ENCODE measurements at regions not wholly inside any gene's neighbourhood (a gene's known extent, or its start where the extent isn't known, plus 50 kb on each side); places are given as distances from the start of the nearest gene placed in this dataset.

DNA sequence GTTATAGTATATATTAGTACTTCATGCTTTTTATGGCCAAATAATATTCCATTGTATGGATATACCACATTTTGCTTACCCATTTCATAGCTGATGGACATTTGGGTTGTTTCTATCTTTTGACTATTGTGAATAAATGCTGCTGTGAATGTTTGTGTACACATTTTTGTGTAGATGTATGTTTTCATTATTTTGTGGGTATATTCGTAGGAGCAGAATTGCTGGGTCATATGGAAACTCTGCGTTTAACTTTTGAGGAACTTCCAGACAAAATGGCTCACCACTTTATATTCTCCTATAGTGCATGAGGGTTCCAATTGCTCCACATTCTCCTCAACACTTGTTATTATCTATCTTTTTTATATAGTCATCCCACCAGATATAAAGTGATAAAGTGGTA is 88.6 kb downstream of the CCT6B start:
- Histone ChIP-seq H3K23ac (ENCODE audit: insufficient read length, low read depth, low read length) (no peak overlapping the region), H3K9ac (ENCODE audit: extremely low read depth, insufficient read length, low read length) (no peak overlapping the region), H3K4ac (ENCODE audit: low read depth, low read length) (no peak overlapping the region), H3K27ac (ENCODE audit: insufficient read length, low read depth, low read length) (no peak overlapping the region), H2BK12ac (ENCODE audit: insufficient read length, low read depth, low read length) (no peak overlapping the region), H4K20me1 (ENCODE audit: control insufficient read depth, insufficient read depth, insufficient read length) (no peaks in the 10 kb centered on the region), H3K14ac (ENCODE audit: insufficient read depth, low read length) (no peak overlapping the region), H3K27me3 (ENCODE audit: insufficient read depth, low read length) (no peaks in the 10 kb centered on the region; the same call in 1 of the 2 replicates), H3K23me2 (ENCODE audit: insufficient read length, low read depth, low read length, poor library complexity, severe bottlenecking) (no peaks in the 10 kb centered on the region), H4K91ac (ENCODE audit: insufficient read length, low read depth, low read length) (no peak overlapping the region), H3T11ph (ENCODE audit: low read length) (no peak overlapping the region), H3K9me3 (ENCODE audit: control insufficient read depth, low read depth, low read length) (no peaks in the 10 kb centered on the region), H4K5ac (ENCODE audit: insufficient read length, low read depth, low read length) (no peak overlapping the region), H2BK20ac (ENCODE audit: low read depth, low read length, poor library complexity, severe bottlenecking) (no peak overlapping the region), H4K8ac (replicated peaks; ENCODE audit: insufficient read length, low read depth, low read length) (no peak overlapping the region), H3K79me1 (ENCODE audit: insufficient read depth, low read depth, low read length, poor library complexity, severe bottlenecking) (no peaks in the 10 kb centered on the region), H3K4me1 (ENCODE audit: insufficient read depth, low read length) (no peaks in the 10 kb centered on the region), H3K79me2 (ENCODE audit: insufficient read depth, low read length) (no peaks in the 10 kb centered on the region), H2AFZ (ENCODE audit: low read length) (no peak overlapping the region), H3K56ac (ENCODE audit: insufficient read length, low read depth, low read length) (no peak overlapping the region), H2BK15ac (ENCODE audit: low read depth, low read length) (no peak overlapping the region), H2BK5ac (ENCODE audit: insufficient read length, low read length) (no peak overlapping the region), H3K4me2 (ENCODE audit: insufficient read depth, insufficient read length, low read length) (no peak overlapping the region), H2BK120ac (ENCODE audit: low read depth, low read length, poor library complexity, severe bottlenecking) (no peak overlapping the region), H3K18ac (ENCODE audit: insufficient read length, low read depth, low read length) (no peak overlapping the region), H2AK5ac (ENCODE audit: insufficient read length, low read length) (no peak overlapping the region)
- WGBS (ENCODE audit: extremely low coverage, insufficient read length, low lambda C conversion rate): no CpG with 5 or more reads among the region's 2 CpGs
- Mint-ChIP-seq H3K27me3 (ENCODE audit: low read depth) (peaks cover 12% of the 10 kb centered on the region), H3K9me3 (peaks cover 12 to 17% of the 10 kb centered on the region in 2 experiments; a peak in 4 of 5 replicates), H3K27ac (no peak overlapping the region), H3K36me3 (ENCODE audit: insufficient read depth in 1 of 3, low read depth in 3 of 3) (peaks cover 0 to 10% (median 0%) of the 10 kb centered on the region in 3 experiments; a peak in 4 of 7 replicates), H3K4me3 (no peak overlapping the region), H3K4me1 (peaks cover 12 to 19% of the 10 kb centered on the region in 2 experiments)
- no peak for DNase-seq
- TF ChIP-seq, protein P1, sequence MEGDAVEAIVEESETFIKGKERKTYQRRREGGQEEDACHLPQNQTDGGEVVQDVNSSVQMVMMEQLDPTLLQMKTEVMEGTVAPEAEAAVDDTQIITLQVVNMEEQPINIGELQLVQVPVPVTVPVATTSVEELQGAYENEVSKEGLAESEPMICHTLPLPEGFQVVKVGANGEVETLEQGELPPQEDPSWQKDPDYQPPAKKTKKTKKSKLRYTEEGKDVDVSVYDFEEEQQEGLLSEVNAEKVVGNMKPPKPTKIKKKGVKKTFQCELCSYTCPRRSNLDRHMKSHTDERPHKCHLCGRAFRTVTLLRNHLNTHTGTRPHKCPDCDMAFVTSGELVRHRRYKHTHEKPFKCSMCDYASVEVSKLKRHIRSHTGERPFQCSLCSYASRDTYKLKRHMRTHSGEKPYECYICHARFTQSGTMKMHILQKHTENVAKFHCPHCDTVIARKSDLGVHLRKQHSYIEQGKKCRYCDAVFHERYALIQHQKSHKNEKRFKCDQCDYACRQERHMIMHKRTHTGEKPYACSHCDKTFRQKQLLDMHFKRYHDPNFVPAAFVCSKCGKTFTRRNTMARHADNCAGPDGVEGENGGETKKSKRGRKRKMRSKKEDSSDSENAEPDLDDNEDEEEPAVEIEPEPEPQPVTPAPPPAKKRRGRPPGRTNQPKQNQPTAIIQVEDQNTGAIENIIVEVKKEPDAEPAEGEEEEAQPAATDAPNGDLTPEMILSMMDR (conservative IDR thresholded peaks at IDR 0.05): no peak

All from H9 (cell line).